ENCODE measurements at regions not wholly inside any gene's neighbourhood (a gene's known extent, or its start where the extent isn't known, plus 50 kb on each side); places are given as distances from the start of the nearest gene placed in this dataset.

- no peak for TF ChIP-seq POLR2AphosphoS5 (IDR thresholded peaks at IDR 0.05; ENCODE audit: low read depth, low read length)
- TF ChIP-seq TAF1 (IDR thresholded peaks at IDR 0.05; ENCODE audit: borderline replicate concordance, insufficient read depth, low read length): no peak
- TF ChIP-seq SIN3A (IDR thresholded peaks at IDR 0.05; ENCODE audit: borderline replicate concordance, insufficient read depth, low read length): no peak
- TF ChIP-seq REST (IDR thresholded peaks at IDR 0.05; ENCODE audit: insufficient read depth in 1 of 2, low read depth in 2 of 2, low read length in 2 of 2): no peak
- no peak for TF ChIP-seq FOXP2 (optimal IDR thresholded peaks at IDR 0.05; ENCODE audit: borderline replicate concordance, extremely low read depth, extremely low read length, insufficient read depth)
Observed at GRCh38 chr3:178100908-178101307, 435.3 kb upstream of the KCNMB2 start.
